ENCODE measurements at regions not wholly inside any gene's neighbourhood (a gene's known extent, or its start where the extent isn't known, plus 50 kb on each side); places are given as distances from the start of the nearest gene placed in this dataset.

- Histone ChIP-seq H3K27me3 (no peaks in the 10 kb centered on the region), H3K36me3 (ENCODE audit: low read depth, missing control alignments) (no peaks in the 10 kb centered on the region), H3K4me1 (peaks cover 7% of the 10 kb centered on the region), H3K27ac (no peak overlapping the region), H3K4me3 (no peak overlapping the region), H3K9me3 (no peaks in the 10 kb centered on the region)
- intact Hi-C loops (cut with DNase I; ENCODE audit: low total_unique reads) = no loop called here
- DNase-seq = no peak
- TF ChIP-seq CTCF (IDR thresholded peaks at IDR 0.05) (no peak), POLR2A (IDR thresholded peaks at IDR 0.05) (no peak)
- 76 to 79% methylated on average over 2 to 3 of the region's 3 CpGs for WGBS, 2 donors
Measured at GRCh38 chr7:41910940-41911600, 208.2 kb upstream of the INHBA start.

- H3K9me3 ChIP-seq = no peaks in the 10 kb centered on the region
- no peaks in the 10 kb centered on the region for H3K36me3 ChIP-seq (ENCODE audit: low read depth, missing control alignments)
- H3K27ac ChIP-seq = no peak overlapping the region
- intact Hi-C loops (cut with DNase I; ENCODE audit: low total_unique reads) = no loop called here
- no peak for DNase-seq
- TF ChIP-seq CTCF (IDR thresholded peaks at IDR 0.05) (no peak), POLR2A (IDR thresholded peaks at IDR 0.05) (no peak)
- H3K4me3 ChIP-seq = no peak overlapping the region
- H3K4me1 ChIP-seq = no peaks in the 10 kb centered on the region
- H3K27me3 ChIP-seq = no peaks in the 10 kb centered on the region
Measured at GRCh38 chr7:41907444-41907843, 204.6 kb upstream of the INHBA start.

GRCh38 chr7:41900532-41900931 is 197.6 kb upstream of the INHBA start:
- Histone ChIP-seq H3K9me3 (no peaks in the 10 kb centered on the region), H3K27ac (no peak overlapping the region), H3K27me3 (no peaks in the 10 kb centered on the region), H3K4me3 (no peak overlapping the region), H3K36me3 (ENCODE audit: low read depth, missing control alignments) (no peaks in the 10 kb centered on the region), H3K4me1 (no peaks in the 10 kb centered on the region)
- TF ChIP-seq CTCF (IDR thresholded peaks at IDR 0.05) = no peak
- no peak for TF ChIP-seq POLR2A (IDR thresholded peaks at IDR 0.05)
- 79 to 87% methylated on average over 2 of the region's 2 CpGs for WGBS, 2 donors
- DNase-seq = no peak
- intact Hi-C loops (cut with DNase I; ENCODE audit: low total_unique reads) = no loop called here

GRCh38 chr7:41899823-41900433 is 197.0 kb upstream of the INHBA start:
- TF ChIP-seq POLR2A (IDR thresholded peaks at IDR 0.05) (no peak), CTCF (IDR thresholded peaks at IDR 0.05) (no peak)
- H3K27ac ChIP-seq = no peak overlapping the region
- H3K4me3 ChIP-seq = no peak overlapping the region
- DNase-seq = no peak
- intact Hi-C loops (cut with DNase I; ENCODE audit: low total_unique reads) = no loop called here
- no peaks in the 10 kb centered on the region for H3K9me3 ChIP-seq
- H3K36me3 ChIP-seq (ENCODE audit: low read depth, missing control alignments) = no peaks in the 10 kb centered on the region
- WGBS, 2 donors = 69 to 91% methylated on average over 4 of the region's 4 CpGs
- H3K27me3 ChIP-seq = no peaks in the 10 kb centered on the region
- no peaks in the 10 kb centered on the region for H3K4me1 ChIP-seq

- 61 to 82% methylated on average over 2 of the region's 2 CpGs for WGBS, 2 donors
- Histone ChIP-seq H3K36me3 (ENCODE audit: low read depth, missing control alignments) (no peaks in the 10 kb centered on the region), H3K4me3 (no peak overlapping the region), H3K27me3 (no peaks in the 10 kb centered on the region), H3K9me3 (no peaks in the 10 kb centered on the region), H3K4me1 (peaks cover 7% of the 10 kb centered on the region), H3K27ac (no peak overlapping the region)
- intact Hi-C loops (cut with DNase I; ENCODE audit: low total_unique reads) = no loop called here
- TF ChIP-seq POLR2A (IDR thresholded peaks at IDR 0.05) (no peak), CTCF (IDR thresholded peaks at IDR 0.05) (no peak)
- no peak for DNase-seq
Measured at GRCh38 chr7:41893656-41894055, 190.8 kb upstream of the INHBA start.
